OCI-LY1 (cell line): ENCODE measurements at regions not wholly inside any gene's neighbourhood (a gene's known extent, or its start where the extent isn't known, plus 50 kb on each side); places are given as distances from the start of the nearest gene placed in this dataset.

Source experiments
- EZH2 ChIP-seq: fragments of 200-600 bp; sonication (generic), shearing (Covaris generic); IDR thresholded peaks from 2 replicates; pipeline ENCODE4 v1.8.0; 2017; ENCODE audit warnings: borderline replicate concordance, mixed run types, mild to moderate bottlenecking, antibody characterized with exemption, low read length, moderate library complexity, mixed read lengths
- TF ChIP-seq, protein P1 (sequence below): fragments of 200-600 bp; sonication (generic), shearing (Covaris generic); IDR thresholded peaks from 2 replicates; pipeline ENCODE4 v1.5.1; 2017; ENCODE audit warnings: mild to moderate bottlenecking, antibody characterized with exemption, low read length, moderate library complexity, mixed read lengths

DNA sequence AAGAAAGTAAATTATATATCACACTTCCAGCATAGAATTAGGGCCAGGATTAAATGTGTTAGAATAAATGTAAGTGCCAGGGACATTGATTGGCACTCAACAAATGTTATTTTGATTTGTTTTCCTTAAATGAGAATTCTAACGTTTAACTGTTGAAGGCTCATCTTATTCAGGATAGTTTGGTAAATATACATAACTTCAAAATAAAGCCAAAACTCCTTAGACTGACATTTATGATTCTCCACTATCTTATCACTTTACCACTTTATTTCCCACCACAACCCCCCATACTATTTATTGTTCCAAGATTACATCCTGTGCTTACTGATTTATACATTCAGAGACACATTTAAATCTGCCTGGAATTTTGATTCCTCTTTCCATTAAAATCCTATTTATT lies 769.5 kb upstream of the CDH2 start:
- no peak for TF ChIP-seq EZH2
- TF ChIP-seq, protein P1, sequence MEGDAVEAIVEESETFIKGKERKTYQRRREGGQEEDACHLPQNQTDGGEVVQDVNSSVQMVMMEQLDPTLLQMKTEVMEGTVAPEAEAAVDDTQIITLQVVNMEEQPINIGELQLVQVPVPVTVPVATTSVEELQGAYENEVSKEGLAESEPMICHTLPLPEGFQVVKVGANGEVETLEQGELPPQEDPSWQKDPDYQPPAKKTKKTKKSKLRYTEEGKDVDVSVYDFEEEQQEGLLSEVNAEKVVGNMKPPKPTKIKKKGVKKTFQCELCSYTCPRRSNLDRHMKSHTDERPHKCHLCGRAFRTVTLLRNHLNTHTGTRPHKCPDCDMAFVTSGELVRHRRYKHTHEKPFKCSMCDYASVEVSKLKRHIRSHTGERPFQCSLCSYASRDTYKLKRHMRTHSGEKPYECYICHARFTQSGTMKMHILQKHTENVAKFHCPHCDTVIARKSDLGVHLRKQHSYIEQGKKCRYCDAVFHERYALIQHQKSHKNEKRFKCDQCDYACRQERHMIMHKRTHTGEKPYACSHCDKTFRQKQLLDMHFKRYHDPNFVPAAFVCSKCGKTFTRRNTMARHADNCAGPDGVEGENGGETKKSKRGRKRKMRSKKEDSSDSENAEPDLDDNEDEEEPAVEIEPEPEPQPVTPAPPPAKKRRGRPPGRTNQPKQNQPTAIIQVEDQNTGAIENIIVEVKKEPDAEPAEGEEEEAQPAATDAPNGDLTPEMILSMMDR, result no peak
